ENCODE measurements at regions not wholly inside any gene's neighbourhood (a gene's known extent, or its start where the extent isn't known, plus 50 kb on each side); places are given as distances from the start of the nearest gene placed in this dataset.

DNA sequence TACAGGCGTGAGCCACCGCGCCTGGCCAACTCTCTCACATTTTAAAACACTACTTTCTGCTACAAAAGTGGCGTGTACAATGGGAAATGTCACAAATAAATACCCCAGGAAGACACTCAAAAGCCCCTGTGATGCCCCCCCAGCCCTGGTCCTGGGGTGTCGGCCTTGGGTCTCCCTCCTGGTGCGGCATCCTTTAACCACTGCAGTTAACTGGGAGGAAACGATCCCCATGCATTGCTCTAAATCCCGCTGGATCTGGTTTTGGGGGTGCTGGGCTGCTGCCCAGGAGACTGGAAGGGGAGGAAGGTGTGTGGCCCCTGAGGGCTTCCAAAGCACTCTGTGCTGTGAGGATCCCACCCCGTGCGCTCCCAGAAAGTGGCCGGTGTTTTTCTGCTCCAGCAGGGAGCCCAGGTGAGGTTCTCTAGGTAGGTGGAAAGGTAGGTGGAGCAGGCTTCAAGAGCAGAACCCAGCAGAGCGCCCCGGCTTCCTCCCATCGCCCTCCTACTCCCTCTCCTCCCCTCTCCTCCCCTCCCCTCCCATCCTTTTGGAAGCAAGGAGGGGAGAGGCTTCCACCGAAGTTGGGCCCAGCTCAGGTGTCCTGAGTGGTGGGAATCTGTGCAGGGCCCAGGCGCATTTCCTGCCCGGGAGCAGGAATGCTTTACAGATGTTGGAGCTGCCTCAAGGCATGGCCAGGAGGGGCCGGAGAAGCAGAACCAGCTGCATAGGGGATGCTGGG, 363.3 kb downstream of the SEC14L1 start:
- WGBS (ENCODE audit: insufficient coverage, insufficient read length), result no CpG with 5 or more reads among the region's 18 CpGs
- Histone ChIP-seq H3K4me1 (ENCODE audit: control insufficient read depth, insufficient read depth, low read length) (no peaks in the 10 kb centered on the region; the same call in 1 of the 2 replicates), H3K9me3 (ENCODE audit: control insufficient read depth, insufficient read depth, low read length) (no peaks in the 10 kb centered on the region), H3K27ac (ENCODE audit: low read length) (no peak overlapping the region), H3K27me3 (ENCODE audit: control insufficient read depth, insufficient read depth, low read length) (no peaks in the 10 kb centered on the region), H3K4me3 (ENCODE audit: low read length) (no peak overlapping the region), H3K36me3 (ENCODE audit: control insufficient read depth, insufficient read depth, low read length) (no peaks in the 10 kb centered on the region; the same call in 1 of the 2 replicates)
- DNase-seq (ENCODE audit: low read depth, low spot score), result no peak

GRCh38 chr17:77504652-77505155, 363.9 kb downstream of the SEC14L1 start:
- no peaks in the 10 kb centered on the region for H3K27me3 ChIP-seq (ENCODE audit: control insufficient read depth, insufficient read depth, low read length)
- DNase-seq (ENCODE audit: low read depth, low spot score), result no peak
- WGBS (ENCODE audit: insufficient coverage, insufficient read length), result no CpG with 5 or more reads among the region's 9 CpGs
- H3K36me3 ChIP-seq (ENCODE audit: control insufficient read depth, insufficient read depth, low read length), result no peaks in the 10 kb centered on the region; the same call in 1 of the 2 replicates
- no peak overlapping the region for H3K4me3 ChIP-seq (ENCODE audit: low read length)
- no peaks in the 10 kb centered on the region for H3K9me3 ChIP-seq (ENCODE audit: control insufficient read depth, insufficient read depth, low read length)
- no peak overlapping the region for H3K27ac ChIP-seq (ENCODE audit: low read length)
- H3K4me1 ChIP-seq (ENCODE audit: control insufficient read depth, insufficient read depth, low read length), result no peaks in the 10 kb centered on the region; the same call in 1 of the 2 replicates

- Histone ChIP-seq H3K9me3 (ENCODE audit: control insufficient read depth, insufficient read depth, low read length) (no peaks in the 10 kb centered on the region), H3K4me3 (ENCODE audit: low read length) (no peak overlapping the region), H3K27ac (ENCODE audit: low read length) (no peak overlapping the region), H3K36me3 (ENCODE audit: control insufficient read depth, insufficient read depth, low read length) (no peaks in the 10 kb centered on the region), H3K4me1 (ENCODE audit: control insufficient read depth, insufficient read depth, low read length) (no peaks in the 10 kb centered on the region; the same call in 1 of the 2 replicates), H3K27me3 (ENCODE audit: control insufficient read depth, insufficient read depth, low read length) (no peaks in the 10 kb centered on the region)
- no CpG with 5 or more reads among the region's 12 CpGs for WGBS (ENCODE audit: insufficient coverage, insufficient read length)
- no peak for DNase-seq (ENCODE audit: low read depth, low spot score)
Observed at GRCh38 chr17:77505181-77505639, 364.4 kb downstream of the SEC14L1 start.

DNA sequence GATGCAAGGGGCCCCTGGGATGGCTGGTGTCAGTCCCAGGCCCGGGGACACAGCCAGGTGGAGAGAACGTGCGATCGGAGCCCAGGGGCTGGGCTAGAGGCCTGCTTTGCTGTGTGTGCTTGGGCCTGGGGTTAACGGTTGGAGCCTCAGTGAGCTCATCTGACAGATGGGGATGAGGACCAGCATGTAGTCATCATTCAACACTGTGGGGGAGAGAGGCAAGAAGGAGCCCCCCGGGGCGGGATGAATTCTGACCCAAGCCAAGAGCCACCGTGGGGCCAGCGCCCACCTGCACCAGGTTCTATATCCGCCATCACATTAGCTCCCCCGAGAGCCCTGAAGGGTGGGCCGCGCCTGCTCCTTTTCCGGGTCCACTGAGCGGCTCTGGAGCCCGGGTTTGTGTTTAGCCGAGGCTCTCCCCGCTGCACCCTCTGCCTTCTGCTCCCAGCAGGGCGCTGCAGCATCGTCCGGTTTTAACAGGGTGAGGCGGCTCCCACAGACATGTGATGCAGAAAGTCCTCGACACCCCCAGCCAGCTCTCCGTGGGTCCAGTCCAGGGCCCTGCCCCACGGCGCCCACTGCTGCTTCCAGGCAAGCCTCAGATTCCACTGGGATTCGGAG, 365.7 kb downstream of the SEC14L1 start:
- no peak for DNase-seq (ENCODE audit: low read depth, low spot score)
- no peak overlapping the region for H3K4me3 ChIP-seq (ENCODE audit: low read length)
- WGBS (ENCODE audit: insufficient coverage, insufficient read length), result no CpG with 5 or more reads among the region's 27 CpGs
- no peaks in the 10 kb centered on the region for H3K36me3 ChIP-seq (ENCODE audit: control insufficient read depth, insufficient read depth, low read length)
- H3K27ac ChIP-seq (ENCODE audit: low read length), result no peak overlapping the region
- H3K27me3 ChIP-seq (ENCODE audit: control insufficient read depth, insufficient read depth, low read length), result no peaks in the 10 kb centered on the region
- no peaks in the 10 kb centered on the region; the same call in 1 of the 2 replicates for H3K4me1 ChIP-seq (ENCODE audit: control insufficient read depth, insufficient read depth, low read length)
- H3K9me3 ChIP-seq (ENCODE audit: control insufficient read depth, insufficient read depth, low read length), result no peaks in the 10 kb centered on the region

DNA sequence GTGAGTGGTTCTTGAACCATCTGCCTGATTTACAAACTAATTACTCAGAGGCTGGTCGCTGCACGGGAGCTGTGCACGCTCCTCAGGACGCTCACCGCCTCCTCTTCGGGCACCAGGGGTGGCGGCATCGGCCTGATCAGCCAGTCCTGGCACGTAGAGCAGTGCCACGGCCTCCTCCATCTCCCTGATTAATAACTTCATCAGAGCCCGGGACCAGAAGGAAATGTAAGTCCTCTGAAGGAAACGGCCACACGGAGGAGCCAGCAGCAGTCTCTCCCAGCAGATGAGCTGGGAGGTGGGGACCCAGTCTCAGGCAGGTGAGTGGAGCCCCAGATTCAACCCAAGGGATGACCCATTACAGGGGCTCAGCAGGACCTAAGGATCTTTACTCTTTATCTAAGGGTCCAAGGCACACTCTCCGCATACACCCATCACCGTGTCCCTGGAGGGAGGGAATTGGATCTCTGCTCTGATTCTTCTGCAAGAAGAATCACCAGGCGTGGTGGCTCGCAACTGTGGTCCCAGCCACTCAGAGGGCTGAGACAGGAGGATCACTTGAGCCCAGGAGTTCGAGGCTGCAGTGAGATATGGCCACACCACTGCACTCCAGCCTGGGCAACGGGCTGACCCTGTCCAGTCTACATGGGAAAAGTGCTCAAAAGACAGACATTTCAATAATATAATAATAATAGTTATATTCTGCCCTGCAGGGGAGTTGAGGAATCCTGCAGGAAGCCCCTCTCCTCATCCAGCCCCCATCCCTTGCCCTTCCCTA, 366.5 kb downstream of the SEC14L1 start:
- no peaks in the 10 kb centered on the region for H3K36me3 ChIP-seq (ENCODE audit: control insufficient read depth, insufficient read depth, low read length)
- no peak for DNase-seq (ENCODE audit: low read depth, low spot score)
- H3K27me3 ChIP-seq (ENCODE audit: control insufficient read depth, insufficient read depth, low read length), result no peaks in the 10 kb centered on the region
- no CpG with 5 or more reads among the region's 19 CpGs for WGBS (ENCODE audit: insufficient coverage, insufficient read length)
- H3K4me3 ChIP-seq (ENCODE audit: low read length), result no peak overlapping the region
- H3K9me3 ChIP-seq (ENCODE audit: control insufficient read depth, insufficient read depth, low read length), result no peaks in the 10 kb centered on the region
- H3K27ac ChIP-seq (ENCODE audit: low read length), result no peak overlapping the region
- H3K4me1 ChIP-seq (ENCODE audit: control insufficient read depth, insufficient read depth, low read length), result no peaks in the 10 kb centered on the region; the same call in 1 of the 2 replicates

DNA sequence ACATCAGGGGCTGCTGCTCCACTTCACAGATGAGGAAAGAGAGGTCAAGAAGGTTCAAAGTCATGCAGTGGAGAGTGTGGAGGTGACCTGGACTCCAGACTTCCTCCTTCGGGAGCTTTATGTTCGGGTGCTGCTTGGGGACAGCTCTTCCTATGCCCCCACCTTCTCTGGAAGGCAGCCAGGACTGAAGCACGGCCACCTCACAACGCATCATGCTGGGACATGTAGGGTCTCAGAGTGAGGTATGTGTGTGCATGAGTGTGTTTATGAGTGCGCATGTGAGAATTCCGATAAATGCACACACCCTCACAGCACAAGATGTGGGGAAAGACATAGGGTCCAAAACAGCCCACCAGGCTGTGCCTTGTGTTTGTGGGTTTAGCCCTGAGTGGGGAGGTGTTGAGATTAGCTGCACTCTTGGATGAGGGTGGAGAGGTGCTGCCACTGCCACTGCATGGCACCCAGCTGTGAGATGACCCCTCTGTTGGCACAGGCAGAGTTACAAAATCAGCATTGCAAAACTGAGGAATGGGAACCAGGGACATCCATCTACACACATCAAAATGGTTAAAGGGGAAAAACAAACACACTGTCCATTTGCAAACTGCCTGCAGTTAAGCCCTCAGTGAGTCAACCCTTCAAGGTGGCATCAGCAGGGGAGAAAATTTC, 367.4 kb downstream of the SEC14L1 start:
- H3K36me3 ChIP-seq (ENCODE audit: control insufficient read depth, insufficient read depth, low read length), result no peaks in the 10 kb centered on the region
- no peak for DNase-seq (ENCODE audit: low read depth, low spot score)
- H3K9me3 ChIP-seq (ENCODE audit: control insufficient read depth, insufficient read depth, low read length), result no peaks in the 10 kb centered on the region
- no CpG with 5 or more reads among the region's 6 CpGs for WGBS (ENCODE audit: insufficient coverage, insufficient read length)
- no peak overlapping the region for H3K4me3 ChIP-seq (ENCODE audit: low read length)
- H3K27me3 ChIP-seq (ENCODE audit: control insufficient read depth, insufficient read depth, low read length), result no peaks in the 10 kb centered on the region
- no peak overlapping the region for H3K27ac ChIP-seq (ENCODE audit: low read length)
- no peaks in the 10 kb centered on the region; the same call in 1 of the 2 replicates for H3K4me1 ChIP-seq (ENCODE audit: control insufficient read depth, insufficient read depth, low read length)

- H3K27ac ChIP-seq (ENCODE audit: low read length), result no peak overlapping the region
- no peaks in the 10 kb centered on the region for H3K9me3 ChIP-seq (ENCODE audit: control insufficient read depth, insufficient read depth, low read length)
- H3K27me3 ChIP-seq (ENCODE audit: control insufficient read depth, insufficient read depth, low read length), result no peaks in the 10 kb centered on the region
- H3K36me3 ChIP-seq (ENCODE audit: control insufficient read depth, insufficient read depth, low read length), result no peaks in the 10 kb centered on the region
- H3K4me1 ChIP-seq (ENCODE audit: control insufficient read depth, insufficient read depth, low read length), result no peaks in the 10 kb centered on the region; the same call in 1 of the 2 replicates
- H3K4me3 ChIP-seq (ENCODE audit: low read length), result no peak overlapping the region
- no peak for DNase-seq (ENCODE audit: low read depth, low spot score)
- 100% methylated on average over 1 of the region's 2 CpGs for WGBS (ENCODE audit: insufficient coverage, insufficient read length)
Observed at GRCh38 chr17:77509089-77509488, 368.3 kb downstream of the SEC14L1 start.

GRCh38 chr17:77509599-77509998, 368.8 kb downstream of the SEC14L1 start:
- no peak for DNase-seq (ENCODE audit: low read depth, low spot score)
- H3K36me3 ChIP-seq (ENCODE audit: control insufficient read depth, insufficient read depth, low read length), result no peaks in the 10 kb centered on the region
- H3K4me3 ChIP-seq (ENCODE audit: low read length), result no peak overlapping the region
- no peaks in the 10 kb centered on the region for H3K9me3 ChIP-seq (ENCODE audit: control insufficient read depth, insufficient read depth, low read length)
- 100% methylated on average over 1 of the region's 2 CpGs for WGBS (ENCODE audit: insufficient coverage, insufficient read length)
- no peak overlapping the region for H3K27ac ChIP-seq (ENCODE audit: low read length)
- H3K4me1 ChIP-seq (ENCODE audit: control insufficient read depth, insufficient read depth, low read length), result no peaks in the 10 kb centered on the region; the same call in 1 of the 2 replicates
- H3K27me3 ChIP-seq (ENCODE audit: control insufficient read depth, insufficient read depth, low read length), result no peaks in the 10 kb centered on the region

- no peak overlapping the region for H3K27ac ChIP-seq (ENCODE audit: low read length)
- no peak for DNase-seq (ENCODE audit: low read depth, low spot score)
Observed at GRCh38 chr17:77510133-77510796, 369.5 kb downstream of the SEC14L1 start.

More at GRCh38 chr17:77510133-77510796, 369.5 kb downstream of the SEC14L1 start:
- Histone ChIP-seq H3K4me3 (ENCODE audit: low read length) (no peak overlapping the region), H3K4me1 (ENCODE audit: control insufficient read depth, insufficient read depth, low read length) (no peaks in the 10 kb centered on the region; the same call in 1 of the 2 replicates), H3K9me3 (ENCODE audit: control insufficient read depth, insufficient read depth, low read length) (no peaks in the 10 kb centered on the region), H3K27me3 (ENCODE audit: control insufficient read depth, insufficient read depth, low read length) (no peaks in the 10 kb centered on the region), H3K36me3 (ENCODE audit: control insufficient read depth, insufficient read depth, low read length) (no peaks in the 10 kb centered on the region)
- no CpG with 5 or more reads among the region's 8 CpGs for WGBS (ENCODE audit: insufficient coverage, insufficient read length)

All from iPS DF 6.9 (cell line).